GM12878 (cell line): ENCODE measurements at regions not wholly inside any gene's neighbourhood (a gene's known extent, or its start where the extent isn't known, plus 50 kb on each side); places are given as distances from the start of the nearest gene placed in this dataset.
"Not testable (repeated sequence)": the region's sequence is repeated elsewhere in the genome, so short reads cannot be mapped to it uniquely, and the experiment has no call there.

Source experiments
- ATAC-seq: fragments of 200-7000 bp; cut with Tn5 transposase; 3 replicates; pipeline ENCODE4 v1.9.1; 2020; ENCODE audit warnings: mild to moderate bottlenecking, moderate library complexity
- BruUV-seq: library from RNA; stranded (reverse); fragments of 400-500 nt; replicated peaks from 2 replicates; lab custom pipeline; 2021; lab: Mats Ljungman, UMichigan
- CTCF ChIA-PET: fragments of 300-600 bp; sonication (Branson Sonifier 250); formaldehyde crosslinking; extraction: SDS; loops from one replicate; lab custom pipeline; 2021; ENCODE audit warnings: inconsistent platforms; lab: Yijun Ruan, JAX
- POLR2A ChIA-PET: fragments of 350-600 bp; formaldehyde crosslinking; extraction: SDS; loops from one replicate; lab custom pipeline; 2021; ENCODE audit warnings: inconsistent platforms; lab: Charles Lee
- RAD21 ChIA-PET: fragments of 300-600 bp; sonication (Branson Sonifier 250); formaldehyde crosslinking; loops from one replicate; lab custom pipeline; 2023; ENCODE audit warnings: antibody characterized with exemption; ENCODE audit not compliant: unreplicated experiment; lab: Charles Lee
- SMC1A ChIA-PET: fragments of 300-600 bp; sonication (Branson Sonifier 250); formaldehyde crosslinking; loops from one replicate; lab custom pipeline; 2023; ENCODE audit not compliant: unreplicated experiment, uncharacterized antibody; lab: Charles Lee
- DNase-seq: peaks from one replicate; pipeline ENCODE4 v3.0.0-alpha.2; 2011; ENCODE audit warnings: low read depth, low spot score
- FAIRE-seq: peaks from 3 replicates; lab custom pipeline; 2011; peaks lifted over from hg19 to GRCh38; lab: Jason Lieb, UNC
- H2AFZ ChIP-seq: 2 replicates; pipeline ENCODE4 v1.6.0; 2011; ENCODE audit warnings: low read depth, low read length, control low read depth; ENCODE audit not compliant: control insufficient read depth
- H3K27ac ChIP-seq: 2 replicates; pipeline ENCODE4 v1.5.1; 2011; ENCODE audit warnings: control low read depth; ENCODE audit not compliant: control insufficient read depth, insufficient read depth
- H3K27me3 ChIP-seq, 2 experiments: replicated peaks in 1 of 2; 2 replicates each; pipeline versions ENCODE4 v1.6.0 to v1.6.1; 2011; ENCODE audit warnings: low read length in 1 of 2; ENCODE audit not compliant: control insufficient read depth in 2 of 2, insufficient read depth in 2 of 2
- H3K36me3 ChIP-seq, 2 experiments: 2 replicates each; pipeline ENCODE4 v1.5.1; 2011; ENCODE audit warnings: low read length in 1 of 2; ENCODE audit not compliant: control insufficient read depth in 2 of 2, insufficient read depth in 2 of 2
- H3K4me1 ChIP-seq: 2 replicates; pipeline ENCODE4 v1.6.1; 2011; ENCODE audit warnings: mild to moderate bottlenecking, low read length, moderate library complexity, mixed read lengths; ENCODE audit not compliant: control insufficient read depth, insufficient read depth
- H3K4me2 ChIP-seq: 2 replicates; pipeline ENCODE4 v1.6.0; 2011; ENCODE audit warnings: control low read depth; ENCODE audit not compliant: control insufficient read depth, insufficient read depth
- H3K4me3 ChIP-seq: fragments of 200-600 bp; sonication (generic); 2 replicates; pipeline ENCODE4 v1.5.1; 2016
- H3K79me2 ChIP-seq: 2 replicates; pipeline ENCODE4 v1.6.0; 2011; ENCODE audit warnings: low read length; ENCODE audit not compliant: control insufficient read depth, insufficient read depth
- H3K9ac ChIP-seq: 2 replicates; pipeline ENCODE4 v1.8.0; 2011; ENCODE audit warnings: low read length, control low read depth, mixed read lengths; ENCODE audit not compliant: control insufficient read depth, insufficient read depth
- H3K9me3 ChIP-seq: replicated peaks from 3 replicates; pipeline ENCODE4 v1.5.1; 2011; ENCODE audit warnings: mild to moderate bottlenecking, low read length; ENCODE audit not compliant: control insufficient read depth, insufficient read depth
- H4K20me1 ChIP-seq: 2 replicates; pipeline ENCODE4 v1.6.0; 2011; ENCODE audit not compliant: control insufficient read depth, insufficient read depth
- CREM ChIP-seq: IDR thresholded peaks from 2 replicates; pipeline ENCODE4 v1.6.1; 2014; ENCODE audit warnings: antibody characterized with exemption, low read depth
- ZBTB4 ChIP-seq: fragments of 450-650 bp; formaldehyde crosslinking; IDR thresholded peaks from 2 replicates; pipeline ENCODE4 v1.4.0; 2022; ENCODE audit warnings: mild to moderate bottlenecking, moderate library complexity
- WGBS: methylation state at CpG from one replicate; pipeline ENCODE4 v1.1.6; 2016; ENCODE audit warnings: low lambda C conversion rate; ENCODE audit not compliant: insufficient replicate concordance, insufficient coverage; ENCODE audit errors: missing lambda C conversion rate; 5-methylcytosine and 5-hydroxymethylcytosine counted together
- in situ Hi-C: fragments of 300-500 bp; cut with MboI; formaldehyde crosslinking; loops from 9 replicates; pipeline ENCODE4 v1.14.3; 2018; ENCODE audit warnings: mixed read lengths
- intact Hi-C: fragments of 100-400 bp; cut with micrococcal nuclease; formaldehyde crosslinking; loops from one replicate; pipeline ENCODE4 v1.14.2; 2022; ENCODE audit not compliant: unreplicated experiment

- H3K4me2 ChIP-seq, in situ Hi-C loops, ATAC-seq, H3K9ac ChIP-seq, RAD21 ChIA-PET, H3K9me3 ChIP-seq, H3K4me3 ChIP-seq, H3K27ac ChIP-seq, FAIRE-seq, BruUV-seq, intact Hi-C loops, POLR2A ChIA-PET, H3K79me2 ChIP-seq, H2AFZ ChIP-seq, H4K20me1 ChIP-seq, H3K27me3 ChIP-seq, CTCF ChIA-PET, DNase-seq, H3K36me3 ChIP-seq, H3K4me1 ChIP-seq: not testable (repeated sequence)
- WGBS: 18% methylated on average over 8 of the region's 8 CpGs
- SMC1A ChIA-PET: interaction anchor here (0.7 kb wide), 1 partner anchor 30 kb away, joined by 3 read pairs; no protein-coding TSS in a partner anchor
Measured at GRCh38 chr2:191507252-191507853, 170.6 kb upstream of the NABP1 start.

- ChIA-PET CTCF (interaction anchor here (1.0 kb wide), 1 partner anchor 13 kb away, joined by 4 read pairs; no protein-coding TSS in a partner anchor), RAD21 (no interaction called here), POLR2A (no interaction called here), SMC1A (no interaction called here)
- Histone ChIP-seq H3K79me2 (no peaks in the 10 kb centered on the region), H3K4me2 (no peak overlapping the region), H3K9me3 (no peaks in the 10 kb centered on the region), H3K4me3 (no peak overlapping the region), H3K9ac (no peak overlapping the region), H3K36me3 (no peaks in the 10 kb centered on the region), H3K27me3 (no peaks in the 10 kb centered on the region), H3K4me1 (no peaks in the 10 kb centered on the region), H2AFZ (no peak overlapping the region), H4K20me1 (no peaks in the 10 kb centered on the region), H3K27ac (no peak overlapping the region)
- no TSS peak for BruUV-seq
- TF ChIP-seq ZBTB4 (CRISPR knock-in tag) (no peak), CREM (no peak)
- intact Hi-C loops: no loop called here
- in situ Hi-C loops: no loop called here
- ATAC-seq (no peak), FAIRE-seq (no peak), DNase-seq (no peak)
- 38% methylated on average over 5 of the region's 5 CpGs for WGBS
Measured at GRCh38 chr2:191508738-191509137, 169.2 kb upstream of the NABP1 start.
